Bronchial epithelial cell (primary cell): ENCODE measurements at regions not wholly inside any gene's neighbourhood (a gene's known extent, or its start where the extent isn't known, plus 50 kb on each side); places are given as distances from the start of the nearest gene placed in this dataset.
"Not testable (repeated sequence)": the region's sequence is repeated elsewhere in the genome, so short reads cannot be mapped to it uniquely, and the experiment has no call there.

Source experiments
- DNase-seq: peaks from one replicate; pipeline ENCODE4 v3.0.0-alpha.2; 2010; ENCODE audit warnings: low read depth
- FAIRE-seq: peaks from 2 replicates; lab custom pipeline; 2011; peaks lifted over from hg19 to GRCh38; lab: Jason Lieb, UNC
- H3K27me3 ChIP-seq: 2 replicates; pipeline ENCODE4 v1.5.1; 2011; ENCODE audit warnings: low read length; ENCODE audit not compliant: control insufficient read depth, insufficient read depth
- H3K36me3 ChIP-seq: 2 replicates; pipeline ENCODE4 v1.5.1; 2011; ENCODE audit warnings: low read length; ENCODE audit not compliant: control insufficient read depth, insufficient read depth
- H3K4me3 ChIP-seq: 2 replicates; pipeline ENCODE4 v1.5.1; 2011; ENCODE audit warnings: mild to moderate bottlenecking, low read depth, low read length, control low read depth
- CTCF ChIP-seq: IDR thresholded peaks from 2 replicates; pipeline ENCODE4 v1.5.1; 2011; ENCODE audit warnings: mild to moderate bottlenecking, moderate library complexity, low read length, control low read depth, inconsistent platforms; ENCODE audit not compliant: insufficient read depth, severe bottlenecking

GRCh38 chr14:71563492-71564153 lies 368.6 kb upstream of the RGS6 start:
- Histone ChIP-seq H3K27me3 (no peaks in the 10 kb centered on the region), H3K36me3 (no peaks in the 10 kb centered on the region), H3K4me3 (no peak overlapping the region)
- DNase-seq = peak; percentile 15
- TF ChIP-seq CTCF = no peak
- no peak for FAIRE-seq

DNA sequence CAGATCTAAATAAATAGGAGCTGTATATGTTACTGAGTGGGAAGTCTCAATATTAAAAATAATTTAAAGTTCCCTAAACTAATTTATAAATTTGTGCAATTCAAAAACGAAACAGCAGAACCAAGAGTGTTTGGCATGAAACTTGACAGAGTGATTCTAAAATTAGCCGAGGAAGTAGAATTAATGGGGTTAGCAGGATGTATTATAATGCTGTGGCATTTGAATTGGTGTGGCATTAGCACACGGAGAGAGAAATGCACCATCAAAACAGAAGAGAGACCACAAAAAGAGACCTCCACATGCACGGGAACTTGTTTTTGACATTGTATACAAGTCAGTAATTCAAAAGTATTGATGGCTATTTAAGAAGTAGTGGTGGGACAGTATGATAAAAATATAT lies 366.0 kb upstream of the RGS6 start:
- no peaks in the 10 kb centered on the region for H3K36me3 ChIP-seq
- DNase-seq (no peak), FAIRE-seq (no peak)
- H3K4me3 ChIP-seq = no peak overlapping the region
- H3K27me3 ChIP-seq = no peaks in the 10 kb centered on the region
- TF ChIP-seq CTCF = no peak

DNA sequence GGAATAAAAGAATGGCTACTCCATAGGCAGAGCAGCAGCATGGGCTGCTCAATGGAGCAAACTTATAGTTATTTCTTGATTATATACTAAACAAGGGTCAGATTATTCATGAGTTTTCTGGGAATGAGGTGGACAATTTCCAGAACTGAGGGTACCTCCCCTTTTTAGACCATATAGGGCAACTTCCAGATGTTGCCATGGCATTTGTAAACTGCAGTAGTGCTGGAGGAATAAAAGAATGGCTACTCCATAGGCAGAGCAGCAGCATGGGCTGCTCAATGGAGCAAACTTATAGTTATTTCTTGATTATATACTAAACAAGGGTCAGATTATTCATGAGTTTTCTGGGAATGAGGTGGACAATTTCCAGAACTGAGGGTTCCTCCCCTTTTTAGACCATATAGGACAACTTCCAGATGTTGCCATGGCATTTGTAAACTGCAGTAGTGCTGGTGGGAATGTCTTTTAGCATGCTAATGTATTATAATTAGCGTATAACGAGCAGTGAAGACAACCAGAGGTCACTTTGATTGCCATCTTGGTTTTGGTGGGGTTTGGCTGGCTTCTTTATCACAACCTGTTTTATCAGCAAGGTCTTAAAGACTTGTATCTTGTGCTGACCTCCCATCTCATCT lies 364.6 kb upstream of the RGS6 start:
- not testable (repeated sequence) for DNase-seq, FAIRE-seq, H3K27me3 ChIP-seq, H3K4me3 ChIP-seq, H3K36me3 ChIP-seq

DNA sequence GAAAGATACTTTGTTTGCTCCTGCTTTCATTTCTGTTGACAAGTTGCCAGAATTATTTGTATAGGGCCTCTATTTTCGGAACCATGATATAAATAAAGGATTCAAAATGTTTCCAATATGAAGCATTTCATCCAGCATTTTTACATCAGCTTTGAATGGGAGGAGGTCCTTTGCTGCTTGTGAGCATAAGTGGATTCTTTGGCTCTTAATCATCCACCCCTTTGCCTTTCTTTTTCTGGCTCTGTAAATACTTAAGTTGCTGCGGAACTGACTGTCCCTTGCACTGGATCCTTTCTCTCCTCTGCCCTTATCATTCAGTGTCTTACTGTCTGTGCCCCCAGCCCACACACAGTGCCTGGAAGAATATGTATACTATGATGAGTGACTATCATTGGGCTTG lies 357.3 kb upstream of the RGS6 start:
- FAIRE-seq = no peak
- DNase-seq = peak; percentile 79
- no peaks in the 10 kb centered on the region for H3K36me3 ChIP-seq
- H3K4me3 ChIP-seq = no peak overlapping the region
- no peak for TF ChIP-seq CTCF
- no peaks in the 10 kb centered on the region for H3K27me3 ChIP-seq

- TF ChIP-seq CTCF = no peak
- no peaks in the 10 kb centered on the region for H3K27me3 ChIP-seq
- H3K36me3 ChIP-seq = no peaks in the 10 kb centered on the region
- FAIRE-seq = no peak
- no peak overlapping the region for H3K4me3 ChIP-seq
- no peak for DNase-seq
Measured at GRCh38 chr14:71576472-71576871, 355.8 kb upstream of the RGS6 start.

DNA sequence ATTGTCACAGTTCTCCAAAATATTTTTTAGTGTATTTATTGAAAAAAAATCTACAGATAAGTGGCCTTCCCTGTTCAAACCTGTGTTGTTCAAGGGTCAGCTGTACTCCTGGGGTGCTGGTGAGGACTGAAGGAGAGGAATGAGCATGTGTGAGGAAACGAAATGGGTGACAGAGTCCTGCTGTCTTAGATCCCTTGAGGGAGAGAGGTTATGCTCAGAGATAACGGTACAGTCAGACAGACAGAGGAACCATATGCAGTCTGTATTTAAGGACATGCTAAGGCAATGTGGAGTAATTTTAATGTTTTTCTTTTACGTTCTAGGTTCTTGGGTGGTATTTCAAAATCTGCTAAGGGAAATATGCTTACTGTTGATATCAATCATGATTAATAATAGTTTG lies 352.9 kb upstream of the RGS6 start:
- FAIRE-seq = no peak
- TF ChIP-seq CTCF = no peak
- Histone ChIP-seq H3K4me3 (no peak overlapping the region), H3K36me3 (no peaks in the 10 kb centered on the region), H3K27me3 (no peaks in the 10 kb centered on the region)
- DNase-seq = no peak
